ENCODE measurements at regions not wholly inside any gene's neighbourhood (a gene's known extent, or its start where the extent isn't known, plus 50 kb on each side); places are given as distances from the start of the nearest gene placed in this dataset.

- TF ChIP-seq USF2 (CRISPR knock-in tag; IDR thresholded peaks at IDR 0.05): no peak
- no peak for TF ChIP-seq ZNF512 (CRISPR knock-in tag; IDR thresholded peaks at IDR 0.05; ENCODE audit: borderline replicate concordance)
- TF ChIP-seq PREB (CRISPR knock-in tag; IDR thresholded peaks at IDR 0.05; ENCODE audit: borderline replicate concordance): no peak
- TF ChIP-seq TCF7 (CRISPR knock-in tag; IDR thresholded peaks at IDR 0.05; ENCODE audit: low read depth): no peak
These were observed 475.4 kb upstream of the FAT3 start (continued) for GRCh38 chr11:91749251-91749650.

GRCh38 chr11:91742155-91742554 lies 482.5 kb upstream of the FAT3 start:
- CTCF ChIA-PET: no interaction called here

More at GRCh38 chr11:91742155-91742554, 482.5 kb upstream of the FAT3 start:
- ATAC-seq (peak; percentile 67), DNase-seq (ENCODE audit: low spot score) (no peak)
- POLR2A ChIA-PET: no interaction called here
- H3K36me3 Mint-ChIP-seq: no peaks in the 10 kb centered on the region
- H3K27ac Mint-ChIP-seq: no peak overlapping the region
- no peaks in the 10 kb centered on the region for H3K27me3 Mint-ChIP-seq (ENCODE audit: low read depth)
- no peak overlapping the region for H3K4me3 Mint-ChIP-seq
- no peak for TF ChIP-seq AFF4 (CRISPR knock-in tag; IDR thresholded peaks at IDR 0.05; ENCODE audit: borderline replicate concordance)
- TF ChIP-seq ZNF671 (CRISPR knock-in tag; IDR thresholded peaks at IDR 0.05): no peak
- TF ChIP-seq KAT7 (CRISPR knock-in tag; IDR thresholded peaks at IDR 0.05; ENCODE audit: borderline replicate concordance): no peak
- TF ChIP-seq PRDM15 (CRISPR knock-in tag; IDR thresholded peaks at IDR 0.05): no peak
- no peak for TF ChIP-seq ZMAT4 (CRISPR knock-in tag; IDR thresholded peaks at IDR 0.05)
- H3K4me1 Mint-ChIP-seq: peaks cover 26% of the 10 kb centered on the region
- H3K9me3 Mint-ChIP-seq: peaks cover 9% of the 10 kb centered on the region; the same call in 1 of the 2 replicates
